Hindlimb muscle (tissue), 1 donor: ENCODE measurements at regions not wholly inside any gene's neighbourhood (a gene's known extent, or its start where the extent isn't known, plus 50 kb on each side); places are given as distances from the start of the nearest gene placed in this dataset.

Experiments used
- DNase-seq: peaks from one replicate; pipeline ENCODE4 v3.0.0-alpha.2; 2013

- no peak for DNase-seq
These were observed 55.6 kb downstream of the PBDC1 start for GRCh38 chrX:76228499-76228898.

- DNase-seq: no peak
These were observed 76.0 kb downstream of the PBDC1 start for GRCh38 chrX:76248901-76249300.

- DNase-seq: peak; percentile 26
These were observed 80.6 kb downstream of the PBDC1 start for GRCh38 chrX:76253432-76253831.

GRCh38 chrX:76279007-76279406 lies 106.1 kb downstream of the PBDC1 start:
- DNase-seq: peak; percentile 30
